GM19438 (cell line): ENCODE measurements at regions not wholly inside any gene's neighbourhood (a gene's known extent, or its start where the extent isn't known, plus 50 kb on each side); places are given as distances from the start of the nearest gene placed in this dataset.

Source experiments
- ATAC-seq: cut with Tn5 transposase; IDR thresholded peaks from one replicate; pipeline ENCODE4 v1.9.1; 2021; ENCODE audit warnings: low read depth; ENCODE audit not compliant: unreplicated experiment

GRCh38 chr3:151935446-151935845, 62.0 kb downstream of the SUCNR1 start:
- no peak for ATAC-seq

GRCh38 chr3:151940481-151940880, 67.0 kb downstream of the SUCNR1 start:
- no peak for ATAC-seq

- ATAC-seq: no peak
Measured at GRCh38 chr3:151943539-151943938, 70.1 kb downstream of the SUCNR1 start.

- no peak for ATAC-seq
Measured at GRCh38 chr3:151944356-151944755, 70.9 kb downstream of the SUCNR1 start.

GRCh38 chr3:151946606-151947005, 73.2 kb downstream of the SUCNR1 start:
- ATAC-seq: no peak

- ATAC-seq: no peak
Measured at GRCh38 chr3:151949706-151950105, 76.3 kb downstream of the SUCNR1 start.

- no peak for ATAC-seq
Measured at GRCh38 chr3:151955356-151955755, 81.9 kb downstream of the SUCNR1 start.

GRCh38 chr3:151960961-151961580, 87.6 kb downstream of the SUCNR1 start:
- no peak for ATAC-seq

- ATAC-seq: no peak
Measured at GRCh38 chr3:151962352-151962751, 88.9 kb downstream of the SUCNR1 start.

- ATAC-seq: no peak
Measured at GRCh38 chr3:151962912-151963311, 89.5 kb downstream of the SUCNR1 start.

- no peak for ATAC-seq
Measured at GRCh38 chr3:151964743-151965142, 91.3 kb downstream of the SUCNR1 start.

- ATAC-seq: no peak
Measured at GRCh38 chr3:151969026-151969642, 95.7 kb downstream of the SUCNR1 start.

- ATAC-seq: no peak
Measured at GRCh38 chr3:151971814-151972579, 98.6 kb downstream of the SUCNR1 start.

GRCh38 chr3:151974067-151974466, 100.6 kb downstream of the SUCNR1 start:
- no peak for ATAC-seq

GRCh38 chr3:151976211-151977050, 103.0 kb downstream of the SUCNR1 start:
- no peak for ATAC-seq

- ATAC-seq: no peak
Measured at GRCh38 chr3:151979906-151980305, 106.5 kb downstream of the SUCNR1 start.

GRCh38 chr3:151983538-151983937, 110.1 kb downstream of the SUCNR1 start:
- ATAC-seq: no peak

- ATAC-seq: no peak
Measured at GRCh38 chr3:151985787-151986430, 112.5 kb downstream of the SUCNR1 start.

- no peak for ATAC-seq
Measured at GRCh38 chr3:151987893-151988292, 114.5 kb downstream of the SUCNR1 start.

- no peak for ATAC-seq
Measured at GRCh38 chr3:151989621-151990020, 116.2 kb downstream of the SUCNR1 start.
